CD8-positive, alpha-beta memory T cell (primary cell): ENCODE measurements at regions not wholly inside any gene's neighbourhood (a gene's known extent, or its start where the extent isn't known, plus 50 kb on each side); places are given as distances from the start of the nearest gene placed in this dataset.

Source experiments
- CTCF ChIA-PET: fragments of 350-600 bp; sonication (Branson Sonifier 250); formaldehyde crosslinking; loops from one replicate; lab custom pipeline; 2021; ENCODE audit warnings: antibody characterized with exemption; lab: Charles Lee
- POLR2A ChIA-PET: fragments of 350-600 bp; sonication (Branson Sonifier 250); formaldehyde crosslinking; loops from one replicate; lab custom pipeline; 2021; ENCODE audit warnings: antibody characterized with exemption; lab: Charles Lee
- DNase-seq, 5 donors: peaks; one replicate each; pipeline versions ENCODE4 v3.0.0 to v3.0.0-alpha.2; 2020 to 2022; ENCODE audit warnings: mixed read lengths in 1 of 5
- H3K27ac ChIP-seq: one replicate; pipeline ENCODE4 v1.7.0; 2013; ENCODE audit warnings: low read depth, mild to moderate bottlenecking, low read length, moderate library complexity
- H3K27me3 ChIP-seq: 2 replicates; pipeline ENCODE4 v1.7.0; 2013; ENCODE audit warnings: low read length, mild to moderate bottlenecking; ENCODE audit not compliant: insufficient read depth, poor library complexity, severe bottlenecking
- H3K36me3 ChIP-seq: 2 replicates; pipeline ENCODE4 v1.7.0; 2013; ENCODE audit warnings: mild to moderate bottlenecking, low read length, moderate library complexity; ENCODE audit not compliant: insufficient read depth
- H3K4me1 ChIP-seq: 2 replicates; pipeline ENCODE4 v1.7.0; 2013; ENCODE audit warnings: mild to moderate bottlenecking, low read length, moderate library complexity; ENCODE audit not compliant: insufficient read depth
- H3K4me3 ChIP-seq: 2 replicates; pipeline ENCODE4 v1.7.0; 2013; ENCODE audit warnings: mild to moderate bottlenecking, low read length
- H3K9me3 ChIP-seq: 2 replicates; pipeline ENCODE4 v1.7.0; 2013; ENCODE audit warnings: mild to moderate bottlenecking, low read length
- H3K27ac Mint-ChIP-seq, 8 donors: one replicate each; pipeline ENCODE4 v1.8.0; 2020 to 2021; ENCODE audit warnings: mixed read lengths in 8 of 8, mild to moderate bottlenecking in 6 of 8, inconsistent platforms in 3 of 8, moderate library complexity in 3 of 8
- H3K27me3 Mint-ChIP-seq, 2 donors: one replicate each; pipeline ENCODE4 v1.8.0; 2020 to 2021; ENCODE audit warnings: mixed read lengths in 2 of 2, mild to moderate bottlenecking in 1 of 2, moderate library complexity in 1 of 2
- H3K36me3 Mint-ChIP-seq, 3 donors: one replicate each; pipeline ENCODE4 v1.8.0; 2020 to 2021; ENCODE audit warnings: mixed read lengths in 3 of 3, inconsistent platforms in 1 of 3, mild to moderate bottlenecking in 1 of 3
- H3K4me1 Mint-ChIP-seq, 3 donors: one replicate each; pipeline ENCODE4 v1.8.0; 2020 to 2021; ENCODE audit warnings: mixed read lengths in 3 of 3, inconsistent platforms in 1 of 3, mild to moderate bottlenecking in 1 of 3
- H3K4me3 Mint-ChIP-seq, 7 donors: one replicate each; pipeline ENCODE4 v1.8.0; 2020 to 2021; ENCODE audit warnings: mixed read lengths in 7 of 7, mild to moderate bottlenecking in 6 of 7, moderate library complexity in 4 of 7, inconsistent platforms in 2 of 7
- H3K9me3 Mint-ChIP-seq, 5 donors: one replicate each; pipeline ENCODE4 v1.8.0; 2020 to 2022; ENCODE audit warnings: mixed read lengths in 5 of 5, mild to moderate bottlenecking in 3 of 5, moderate library complexity in 2 of 5, inconsistent platforms in 1 of 5

DNA sequence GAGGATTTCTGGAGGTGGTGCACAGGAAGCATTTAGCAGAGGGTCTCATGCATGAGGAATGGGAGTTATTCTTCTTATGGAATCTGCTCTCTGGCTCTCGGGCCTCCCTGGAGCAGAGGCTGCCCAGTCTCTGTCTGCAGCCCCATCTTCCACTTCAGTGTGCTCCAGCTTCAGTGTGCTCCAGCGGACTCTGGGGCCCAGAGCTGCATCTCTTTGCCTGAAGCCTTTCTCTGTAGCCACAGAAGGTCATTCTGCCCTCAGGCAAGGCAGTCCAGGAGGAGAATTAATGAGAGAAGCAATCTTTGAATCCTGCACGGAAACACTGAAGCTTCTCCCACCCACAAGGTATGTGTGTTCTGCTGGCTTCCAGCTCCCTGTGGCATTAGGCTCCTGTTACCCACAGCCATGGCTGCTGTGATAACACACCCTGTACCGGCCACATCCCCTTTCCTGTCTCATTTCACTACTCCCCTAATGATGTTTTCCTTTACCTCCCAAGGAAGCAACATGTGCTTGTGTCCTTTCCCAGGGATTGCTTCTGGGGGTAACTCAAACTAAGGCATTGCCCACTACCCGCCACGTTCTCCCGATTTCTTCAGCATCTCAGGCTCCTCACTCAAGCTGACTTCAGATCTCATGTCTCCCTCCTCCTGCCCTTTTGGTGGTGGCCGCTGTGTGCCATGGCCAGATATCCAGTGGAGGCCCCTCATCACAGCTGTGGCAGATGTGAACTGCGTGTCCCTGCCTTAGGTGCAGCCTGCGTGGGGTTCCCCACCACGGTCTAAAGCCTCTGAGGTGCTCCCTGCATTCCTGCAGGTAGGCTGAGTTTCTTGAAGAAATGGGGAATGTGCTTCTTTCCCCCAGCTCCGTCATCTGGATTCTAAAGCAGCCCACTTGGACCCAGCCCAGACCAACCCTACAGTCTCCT, 181.2 kb upstream of the GALNT2 start:
- Mint-ChIP-seq H3K4me3 (no peak overlapping the region), H3K27ac (no peak overlapping the region), H3K27me3 (peaks cover 21 to 41% of the 10 kb centered on the region in 2 donors), H3K9me3 (no peaks in the 10 kb centered on the region), H3K36me3 (no peaks in the 10 kb centered on the region), H3K4me1 (no peaks in the 10 kb centered on the region)
- H3K27me3 ChIP-seq: no peaks in the 10 kb centered on the region
- POLR2A ChIA-PET: no interaction called here
- H3K9me3 ChIP-seq: no peaks in the 10 kb centered on the region
- CTCF ChIA-PET: no interaction called here
- H3K4me1 ChIP-seq: no peaks in the 10 kb centered on the region
- H3K27ac ChIP-seq: no peak overlapping the region
- H3K36me3 ChIP-seq: no peaks in the 10 kb centered on the region
- DNase-seq: no peak
- no peak overlapping the region for H3K4me3 ChIP-seq

DNA sequence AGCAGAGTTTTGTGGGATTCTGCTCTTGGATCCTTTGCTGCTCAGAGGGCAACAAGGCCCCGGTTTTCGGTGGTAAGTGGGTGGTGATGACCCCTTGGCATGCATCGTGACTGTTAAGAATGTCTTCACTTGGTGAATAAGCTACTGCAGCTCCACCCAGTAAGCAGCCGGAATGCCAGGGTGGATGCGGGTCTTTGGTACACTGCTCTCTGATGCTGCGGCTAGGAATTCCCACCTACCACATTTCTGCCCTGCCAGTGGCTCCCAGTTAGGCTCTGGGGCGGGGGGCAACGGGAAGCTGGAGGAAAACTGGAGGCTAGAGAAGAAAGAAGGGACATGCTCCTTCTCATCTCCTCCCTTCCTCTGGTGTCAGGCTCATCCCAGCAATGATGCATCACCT, 180.4 kb upstream of the GALNT2 start:
- H3K9me3 ChIP-seq: no peaks in the 10 kb centered on the region
- Mint-ChIP-seq H3K4me3 (no peak overlapping the region), H3K9me3 (no peaks in the 10 kb centered on the region), H3K36me3 (no peaks in the 10 kb centered on the region), H3K27me3 (peaks cover 21 to 37% of the 10 kb centered on the region in 2 donors), H3K27ac (no peak overlapping the region), H3K4me1 (no peaks in the 10 kb centered on the region)
- no peak overlapping the region for H3K27ac ChIP-seq
- no peaks in the 10 kb centered on the region for H3K4me1 ChIP-seq
- ChIA-PET CTCF (no interaction called here), POLR2A (no interaction called here)
- no peaks in the 10 kb centered on the region for H3K36me3 ChIP-seq
- no peak for DNase-seq
- H3K27me3 ChIP-seq: no peaks in the 10 kb centered on the region
- H3K4me3 ChIP-seq: no peak overlapping the region

DNA sequence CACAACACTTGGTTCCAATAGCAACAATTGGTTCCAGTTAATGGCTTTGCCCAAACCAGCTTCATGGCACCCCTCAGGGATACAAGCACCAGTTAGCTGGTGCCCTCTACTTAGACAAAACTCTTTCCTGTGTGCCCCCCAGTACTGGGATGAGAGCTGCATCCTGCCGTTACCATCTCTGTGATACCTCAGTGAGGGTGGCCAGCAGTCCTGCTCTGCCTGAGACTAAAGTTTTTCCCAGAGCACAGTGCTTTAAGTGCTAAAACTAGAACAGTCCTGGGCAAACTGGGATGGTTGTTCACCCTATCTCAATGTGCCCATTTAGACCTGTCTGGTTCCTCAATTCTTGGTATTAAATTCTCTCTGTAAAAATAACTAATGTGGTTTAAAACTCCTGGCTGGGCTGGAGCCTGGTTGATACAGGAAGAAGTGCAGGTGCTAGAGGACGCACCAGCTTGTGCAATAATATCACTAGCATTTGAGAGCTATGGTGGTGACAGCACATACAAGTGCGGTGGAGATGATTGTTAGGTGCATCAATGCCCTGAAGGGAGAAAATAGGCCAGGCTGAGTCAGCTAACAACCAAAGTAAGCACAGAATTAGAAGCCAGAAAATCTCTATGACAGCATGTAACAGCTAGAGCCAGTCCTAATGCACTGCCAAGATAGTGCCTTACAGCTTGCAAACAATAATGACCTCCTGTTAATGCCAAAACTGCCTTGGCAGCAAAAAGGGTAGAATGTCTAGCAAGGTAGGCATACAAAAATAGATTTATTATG, 179.8 kb upstream of the GALNT2 start:
- Histone ChIP-seq H3K36me3 (no peaks in the 10 kb centered on the region), H3K27ac (no peak overlapping the region), H3K4me3 (no peak overlapping the region), H3K27me3 (no peaks in the 10 kb centered on the region), H3K4me1 (no peaks in the 10 kb centered on the region), H3K9me3 (no peaks in the 10 kb centered on the region)
- H3K27me3 Mint-ChIP-seq: peaks cover 21 to 36% of the 10 kb centered on the region in 2 donors
- ChIA-PET POLR2A (no interaction called here), CTCF (no interaction called here)
- no peaks in the 10 kb centered on the region for H3K9me3 Mint-ChIP-seq
- DNase-seq: no peak
- H3K4me1 Mint-ChIP-seq: no peaks in the 10 kb centered on the region
- no peaks in the 10 kb centered on the region for H3K36me3 Mint-ChIP-seq
- no peak overlapping the region for H3K4me3 Mint-ChIP-seq
- H3K27ac Mint-ChIP-seq: no peak overlapping the region

DNA sequence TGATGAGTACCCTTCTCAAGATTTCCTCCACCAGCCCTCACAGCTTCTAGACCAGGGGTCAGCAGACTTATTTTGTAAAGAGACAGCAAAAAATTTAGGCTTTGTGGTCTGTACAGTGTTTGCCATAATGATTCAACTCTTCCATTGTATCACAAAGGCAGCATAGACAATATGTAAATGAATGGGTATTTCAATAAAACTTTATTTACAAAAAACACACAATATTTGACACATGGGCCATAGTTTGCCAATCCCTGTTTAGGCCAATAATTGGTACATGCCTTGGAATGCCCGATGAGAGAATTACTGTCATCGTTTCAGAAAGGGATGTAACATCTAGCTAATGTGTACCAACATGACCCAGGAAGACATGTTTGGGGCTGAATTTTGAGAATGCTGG, 178.9 kb upstream of the GALNT2 start:
- CTCF ChIA-PET: no interaction called here

DNA sequence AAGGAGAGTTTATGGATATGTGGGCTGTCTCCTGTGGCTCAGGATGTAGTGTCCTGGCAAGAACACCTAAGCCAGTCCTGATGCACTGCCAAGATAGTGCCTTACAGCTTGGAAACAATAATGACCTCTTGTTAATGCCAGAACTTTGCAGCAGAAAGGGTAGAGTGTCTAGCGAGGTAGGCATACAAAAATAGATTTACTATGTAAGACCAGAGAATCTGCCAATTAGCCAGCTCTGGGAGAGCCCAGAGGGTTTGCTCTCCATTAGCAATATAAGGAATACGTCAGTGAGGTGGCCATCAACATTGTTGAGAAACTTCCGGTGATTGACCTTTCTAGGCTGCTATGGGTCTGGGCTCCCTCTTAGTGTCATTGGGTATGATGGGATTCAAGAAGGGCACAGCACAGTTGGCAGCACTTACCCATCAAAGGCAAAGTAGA, 178.5 kb upstream of the GALNT2 start:
- Histone ChIP-seq H3K36me3 (no peaks in the 10 kb centered on the region), H3K4me3 (no peak overlapping the region), H3K9me3 (no peaks in the 10 kb centered on the region), H3K4me1 (no peaks in the 10 kb centered on the region), H3K27ac (no peak overlapping the region), H3K27me3 (no peaks in the 10 kb centered on the region)
- Mint-ChIP-seq H3K27ac (no peak overlapping the region), H3K27me3 (peaks cover 23 to 32% of the 10 kb centered on the region in 2 donors), H3K4me1 (no peaks in the 10 kb centered on the region), H3K9me3 (no peaks in the 10 kb centered on the region), H3K4me3 (no peak overlapping the region), H3K36me3 (no peaks in the 10 kb centered on the region)
- CTCF ChIA-PET: interaction anchor here (1.2 kb wide), 1 partner anchor 13 kb away, joined by 4 read pairs; no protein-coding TSS in a partner anchor
- no peak for DNase-seq
- POLR2A ChIA-PET: no interaction called here

More for the DNA sequence above, 178.9 kb upstream of the GALNT2 start:
- Histone ChIP-seq H3K27ac (no peak overlapping the region), H3K27me3 (no peaks in the 10 kb centered on the region), H3K36me3 (no peaks in the 10 kb centered on the region), H3K4me3 (no peak overlapping the region), H3K4me1 (no peaks in the 10 kb centered on the region), H3K9me3 (no peaks in the 10 kb centered on the region)
- no peak for DNase-seq
- H3K9me3 Mint-ChIP-seq: no peaks in the 10 kb centered on the region
- no peak overlapping the region for H3K4me3 Mint-ChIP-seq
- POLR2A ChIA-PET: no interaction called here
- H3K36me3 Mint-ChIP-seq: no peaks in the 10 kb centered on the region
- peaks cover 21 to 34% of the 10 kb centered on the region in 2 donors for H3K27me3 Mint-ChIP-seq
- H3K4me1 Mint-ChIP-seq: no peaks in the 10 kb centered on the region
- no peak overlapping the region for H3K27ac Mint-ChIP-seq

DNA sequence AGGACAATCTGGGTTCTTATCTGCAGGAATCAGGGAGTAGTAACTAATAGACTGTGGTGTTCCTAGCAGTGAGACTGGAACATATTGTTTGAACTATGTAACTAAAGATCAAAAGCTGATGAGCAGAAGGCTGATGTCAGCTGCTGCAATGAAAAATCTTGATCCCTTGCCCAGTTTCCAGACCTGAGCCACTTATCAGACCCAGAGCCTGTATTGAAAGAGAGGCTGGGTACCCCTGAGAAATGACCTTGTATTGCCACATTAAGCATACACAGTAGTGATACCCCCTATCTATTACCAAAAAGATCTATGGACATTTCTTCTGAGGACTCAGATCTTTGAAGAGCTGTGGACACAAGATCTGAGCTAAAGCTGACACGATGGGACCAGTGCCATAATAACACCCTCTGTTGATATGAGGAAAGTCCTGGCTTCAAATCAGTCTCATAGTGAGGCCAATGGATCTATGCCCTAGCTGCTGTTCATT, 178.0 kb upstream of the GALNT2 start:
- H3K27ac Mint-ChIP-seq: no peak overlapping the region
- Histone ChIP-seq H3K9me3 (no peaks in the 10 kb centered on the region), H3K27me3 (no peaks in the 10 kb centered on the region), H3K4me3 (no peak overlapping the region), H3K36me3 (no peaks in the 10 kb centered on the region), H3K4me1 (no peaks in the 10 kb centered on the region), H3K27ac (no peak overlapping the region)
- no peaks in the 10 kb centered on the region for H3K36me3 Mint-ChIP-seq
- peaks cover 21 to 28% of the 10 kb centered on the region in 2 donors for H3K27me3 Mint-ChIP-seq
- H3K9me3 Mint-ChIP-seq: no peaks in the 10 kb centered on the region
- ChIA-PET POLR2A (no interaction called here), CTCF (interaction anchor here (1.2 kb wide), 1 partner anchor 12 kb away, joined by 4 read pairs; no protein-coding TSS in a partner anchor)
- DNase-seq: no peak
- H3K4me1 Mint-ChIP-seq: no peaks in the 10 kb centered on the region
- H3K4me3 Mint-ChIP-seq: no peak overlapping the region

DNA sequence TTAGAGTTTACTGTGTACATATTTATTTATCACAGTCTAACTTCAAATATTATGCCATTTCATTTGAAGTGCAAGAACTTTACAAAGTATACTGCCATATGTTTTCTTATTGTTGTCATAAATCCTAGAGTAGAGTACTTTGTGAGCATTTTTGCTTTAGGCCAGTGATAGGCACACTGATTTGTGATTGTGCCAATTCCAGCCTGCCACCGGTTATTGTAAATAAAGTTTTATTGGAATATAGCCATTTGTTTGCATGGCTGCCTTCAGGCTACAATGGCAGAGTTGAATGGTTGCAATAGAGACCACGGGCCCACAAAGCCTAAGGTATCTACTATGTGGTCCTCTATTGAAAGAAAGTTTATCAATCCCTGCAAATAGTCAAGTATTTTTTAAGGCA, 175.8 kb upstream of the GALNT2 start:
- no peak overlapping the region for H3K27ac Mint-ChIP-seq
- ChIA-PET POLR2A (no interaction called here), CTCF (no interaction called here)
- Histone ChIP-seq H3K27ac (no peak overlapping the region), H3K27me3 (peaks cover 4% of the 10 kb centered on the region), H3K4me1 (no peaks in the 10 kb centered on the region), H3K36me3 (no peaks in the 10 kb centered on the region), H3K9me3 (no peaks in the 10 kb centered on the region), H3K4me3 (no peak overlapping the region)
- no peak overlapping the region for H3K4me3 Mint-ChIP-seq
- no peaks in the 10 kb centered on the region for H3K9me3 Mint-ChIP-seq
- H3K27me3 Mint-ChIP-seq: peaks cover 15 to 38% of the 10 kb centered on the region in 2 donors
- no peaks in the 10 kb centered on the region for H3K4me1 Mint-ChIP-seq
- DNase-seq: no peak
- H3K36me3 Mint-ChIP-seq: no peaks in the 10 kb centered on the region
